GM23338 (cell line): ENCODE measurements at regions not wholly inside any gene's neighbourhood (a gene's known extent, or its start where the extent isn't known, plus 50 kb on each side); places are given as distances from the start of the nearest gene placed in this dataset.
"Not testable (repeated sequence)": the region's sequence is repeated elsewhere in the genome, so short reads cannot be mapped to it uniquely, and the experiment has no call there.

ENCODE experiments used
- ATAC-seq: fragments of 200-7000 bp; cut with Tn5 transposase; 3 replicates; pipeline ENCODE4 v1.9.1; 2020
- DNase-seq: peaks from one replicate; pipeline ENCODE4 v3.0.0-alpha.2; 2015; ENCODE audit warnings: low spot score
- H2AFZ ChIP-seq: fragments of 200-600 bp; sonication (generic); 2 replicates; pipeline ENCODE4 v1.8.0; 2016; ENCODE audit warnings: antibody characterized with exemption, mild to moderate bottlenecking, moderate library complexity
- H3F3A ChIP-seq: fragments of 200-600 bp; sonication (generic); replicated peaks from 2 replicates; pipeline ENCODE4 v1.8.0; 2017; ENCODE audit warnings: antibody characterized with exemption, mixed run types, low read depth
- H3K27ac ChIP-seq: fragments of 200-600 bp; sonication (generic); 2 replicates; pipeline ENCODE4 v1.6.1; 2016; ENCODE audit warnings: low read depth
- H3K27me3 ChIP-seq: fragments of 200-600 bp; sonication (generic); 2 replicates; pipeline ENCODE4 v1.8.0; 2016; ENCODE audit warnings: mild to moderate bottlenecking, mixed run types, moderate library complexity; ENCODE audit not compliant: insufficient read depth
- H3K36me3 ChIP-seq: fragments of 200-600 bp; sonication (generic); 2 replicates; pipeline ENCODE4 v1.8.0; 2016; ENCODE audit warnings: mild to moderate bottlenecking; ENCODE audit not compliant: insufficient read depth
- H3K4me1 ChIP-seq: fragments of 200-600 bp; sonication (generic); 2 replicates; pipeline ENCODE4 v1.8.0; 2016; ENCODE audit warnings: mild to moderate bottlenecking, moderate library complexity; ENCODE audit not compliant: insufficient read depth
- H3K4me2 ChIP-seq: fragments of 200-600 bp; sonication (generic); 2 replicates; pipeline ENCODE4 v1.7.1; 2017; ENCODE audit warnings: mixed run types
- H3K4me3 ChIP-seq: fragments of 200-600 bp; sonication (generic); 2 replicates; pipeline ENCODE4 v1.6.1; 2016; ENCODE audit warnings: mixed run types
- H3K79me2 ChIP-seq: fragments of 200-600 bp; sonication (generic); replicated peaks from 2 replicates; pipeline ENCODE4 v1.8.0; 2017; ENCODE audit warnings: mild to moderate bottlenecking; ENCODE audit not compliant: insufficient read depth
- H3K9me2 ChIP-seq: fragments of 200-600 bp; sonication (generic); 2 replicates; pipeline ENCODE4 v1.8.0; 2017; ENCODE audit not compliant: insufficient read depth
- H4K20me1 ChIP-seq: fragments of 200-600 bp; sonication (generic); replicated peaks from 2 replicates; pipeline ENCODE4 v1.8.0; 2017; ENCODE audit warnings: mild to moderate bottlenecking; ENCODE audit not compliant: insufficient read depth
- H3K27ac Mint-ChIP-seq: 2 replicates; pipeline ENCODE4 v1.8.0; 2020; ENCODE audit warnings: inconsistent platforms, mild to moderate bottlenecking, moderate library complexity, mixed read lengths
- H3K27me3 Mint-ChIP-seq: 3 replicates; pipeline ENCODE4 v1.8.0; 2022; ENCODE audit warnings: low read depth, mild to moderate bottlenecking, moderate library complexity, mixed read lengths, inconsistent platforms; ENCODE audit not compliant: insufficient read depth, poor library complexity
- H3K36me3 Mint-ChIP-seq: 3 replicates; pipeline ENCODE4 v1.8.0; 2021; ENCODE audit warnings: low read depth, mild to moderate bottlenecking, inconsistent platforms, moderate library complexity, mixed read lengths
- H3K4me1 Mint-ChIP-seq: 3 replicates; pipeline ENCODE4 v1.8.0; 2020; ENCODE audit warnings: mild to moderate bottlenecking, inconsistent platforms, mixed read lengths
- H3K4me3 Mint-ChIP-seq: 3 replicates; pipeline ENCODE4 v1.8.0; 2021; ENCODE audit warnings: moderate library complexity, mild to moderate bottlenecking, inconsistent platforms, mixed read lengths
- H3K9me3 Mint-ChIP-seq: 3 replicates; pipeline ENCODE4 v1.8.0; 2020; ENCODE audit warnings: moderate library complexity, mild to moderate bottlenecking, inconsistent platforms, mixed read lengths

DNA sequence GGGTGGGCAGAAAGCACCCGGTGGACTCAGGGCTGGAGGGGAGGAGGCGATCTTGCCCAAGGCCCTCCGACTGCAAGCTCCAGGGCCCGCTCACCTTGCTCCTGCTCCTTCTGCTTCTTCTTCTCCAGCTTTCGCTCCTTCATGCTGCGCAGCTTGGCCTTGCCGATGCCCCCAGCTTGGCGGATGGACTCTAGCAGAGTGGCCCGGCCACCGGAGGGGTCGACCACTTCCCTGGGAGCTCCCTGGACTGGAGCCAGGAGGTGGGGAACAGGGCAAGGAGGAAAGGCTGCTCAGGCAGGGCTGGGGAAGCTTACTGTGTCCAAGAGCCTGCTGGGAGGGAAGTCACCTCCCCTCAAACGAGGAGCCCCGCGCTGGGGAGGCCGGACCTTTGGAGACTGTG, 265.3 kb downstream of the OR4F29 start:
- H3K27ac Mint-ChIP-seq, H3K4me1 Mint-ChIP-seq, H3K4me3 Mint-ChIP-seq, H3K36me3 ChIP-seq, H3K27me3 ChIP-seq, ATAC-seq, DNase-seq, H3K36me3 Mint-ChIP-seq, H3K27me3 Mint-ChIP-seq, H3K9me3 Mint-ChIP-seq, H3K79me2 ChIP-seq, H3K4me3 ChIP-seq, H3F3A ChIP-seq, H3K4me2 ChIP-seq, H3K9me2 ChIP-seq, H2AFZ ChIP-seq, H3K4me1 ChIP-seq, H3K27ac ChIP-seq, H4K20me1 ChIP-seq: not testable (repeated sequence)

DNA sequence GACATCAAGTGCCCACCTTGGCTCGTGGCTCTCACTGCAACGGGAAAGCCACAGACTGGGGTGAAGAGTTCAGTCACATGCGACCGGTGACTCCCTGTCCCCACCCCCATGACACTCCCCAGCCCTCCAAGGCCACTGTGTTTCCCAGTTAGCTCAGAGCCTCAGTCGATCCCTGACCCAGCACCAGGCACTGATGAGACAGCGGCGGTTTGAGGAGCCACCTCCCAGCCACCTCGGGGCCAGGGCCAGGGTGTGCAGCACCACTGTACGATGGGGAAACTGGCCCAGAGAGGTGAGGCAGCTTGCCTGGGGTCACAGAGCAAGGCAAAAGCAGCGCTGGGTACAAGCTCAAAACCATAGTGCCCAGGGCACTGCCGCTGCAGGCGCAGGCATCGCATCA, 266.0 kb downstream of the OR4F29 start:
- not testable (repeated sequence) for H3K4me1 Mint-ChIP-seq, H3K4me3 ChIP-seq, H3K9me2 ChIP-seq, H3K36me3 Mint-ChIP-seq, H2AFZ ChIP-seq, H3K4me3 Mint-ChIP-seq, H3K27me3 Mint-ChIP-seq, H3K4me1 ChIP-seq, DNase-seq, H3K27me3 ChIP-seq, H3K4me2 ChIP-seq, H3K27ac Mint-ChIP-seq, H3K79me2 ChIP-seq, H4K20me1 ChIP-seq, H3K36me3 ChIP-seq, H3K27ac ChIP-seq, H3F3A ChIP-seq, ATAC-seq
- H3K9me3 Mint-ChIP-seq = peaks cover 12% of the 10 kb centered on the region; the same call in 2 of the 3 replicates

GRCh38 chr1:184336-184686, 267.2 kb downstream of the OR4F29 start:
- H3K27ac ChIP-seq, H3K79me2 ChIP-seq, DNase-seq, H3K4me1 ChIP-seq, H3K4me3 Mint-ChIP-seq, H3F3A ChIP-seq, H3K36me3 Mint-ChIP-seq, H3K9me2 ChIP-seq, H3K4me3 ChIP-seq, H3K27ac Mint-ChIP-seq, H4K20me1 ChIP-seq, H3K4me1 Mint-ChIP-seq, H3K27me3 ChIP-seq, H3K4me2 ChIP-seq, H3K27me3 Mint-ChIP-seq, H3K36me3 ChIP-seq, ATAC-seq, H2AFZ ChIP-seq: not testable (repeated sequence)
- peaks cover 12% of the 10 kb centered on the region; the same call in 2 of the 3 replicates for H3K9me3 Mint-ChIP-seq

DNA sequence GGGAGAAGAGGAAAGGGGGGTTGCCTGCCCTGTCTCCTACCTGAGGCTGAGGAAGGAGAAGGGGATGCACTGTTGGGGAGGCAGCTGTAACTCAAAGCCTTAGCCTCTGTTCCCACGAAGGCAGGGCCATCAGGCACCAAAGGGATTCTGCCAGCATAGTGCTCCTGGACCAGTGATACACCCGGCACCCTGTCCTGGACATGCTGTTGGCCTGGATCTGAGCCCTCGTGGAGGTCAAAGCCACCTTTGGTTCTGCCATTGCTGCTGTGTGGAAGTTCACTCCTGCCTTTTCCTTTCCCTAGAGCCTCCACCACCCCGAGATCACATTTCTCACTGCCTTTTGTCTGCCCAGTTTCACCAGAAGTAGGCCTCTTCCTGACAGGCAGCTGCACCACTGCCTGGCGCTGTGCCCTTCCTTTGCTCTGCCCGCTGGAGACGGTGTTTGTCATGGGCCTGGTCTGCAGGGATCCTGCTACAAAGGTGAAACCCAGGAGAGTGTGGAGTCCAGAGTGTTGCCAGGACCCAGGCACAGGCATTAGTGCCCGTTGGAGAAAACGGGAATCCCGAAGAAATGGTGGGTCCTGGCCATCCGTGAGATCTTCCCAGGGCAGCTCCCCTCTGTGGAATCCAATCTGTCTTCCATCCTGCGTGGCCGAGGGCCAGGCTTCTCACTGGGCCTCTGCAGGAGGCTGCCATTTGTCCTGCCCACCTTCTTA, 267.7 kb downstream of the OR4F29 start:
- not testable (repeated sequence) for H3K27ac ChIP-seq, H3K36me3 Mint-ChIP-seq, H3K27ac Mint-ChIP-seq, H3F3A ChIP-seq, H3K36me3 ChIP-seq, H3K27me3 Mint-ChIP-seq, H3K4me2 ChIP-seq, H4K20me1 ChIP-seq, H3K27me3 ChIP-seq, H3K4me1 Mint-ChIP-seq, H3K79me2 ChIP-seq, ATAC-seq, H3K4me1 ChIP-seq, H3K4me3 Mint-ChIP-seq, H3K9me2 ChIP-seq, DNase-seq, H3K4me3 ChIP-seq, H2AFZ ChIP-seq
- H3K9me3 Mint-ChIP-seq = peaks cover 12% of the 10 kb centered on the region; the same call in 2 of the 3 replicates

DNA sequence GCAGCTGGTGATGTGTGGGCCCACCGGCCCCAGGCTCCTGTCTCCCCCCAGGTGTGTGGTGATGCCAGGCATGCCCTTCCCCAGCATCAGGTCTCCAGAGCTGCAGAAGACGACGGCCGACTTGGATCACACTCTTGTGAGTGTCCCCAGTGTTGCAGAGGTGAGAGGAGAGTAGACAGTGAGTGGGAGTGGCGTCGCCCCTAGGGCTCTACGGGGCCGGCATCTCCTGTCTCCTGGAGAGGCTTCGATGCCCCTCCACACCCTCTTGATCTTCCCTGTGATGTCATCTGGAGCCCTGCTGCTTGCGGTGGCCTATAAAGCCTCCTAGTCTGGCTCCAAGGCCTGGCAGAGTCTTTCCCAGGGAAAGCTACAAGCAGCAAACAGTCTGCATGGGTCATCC, 268.4 kb downstream of the OR4F29 start:
- H3K36me3 Mint-ChIP-seq, H4K20me1 ChIP-seq, H3K4me2 ChIP-seq, H3K4me3 Mint-ChIP-seq, H3K4me3 ChIP-seq, H3K4me1 ChIP-seq, H2AFZ ChIP-seq, ATAC-seq, H3F3A ChIP-seq, H3K79me2 ChIP-seq, H3K27ac Mint-ChIP-seq, H3K27me3 Mint-ChIP-seq, H3K9me2 ChIP-seq, H3K27me3 ChIP-seq, H3K4me1 Mint-ChIP-seq, H3K36me3 ChIP-seq, H3K27ac ChIP-seq, DNase-seq: not testable (repeated sequence)
- H3K9me3 Mint-ChIP-seq = peaks cover 12% of the 10 kb centered on the region; the same call in 2 of the 3 replicates

DNA sequence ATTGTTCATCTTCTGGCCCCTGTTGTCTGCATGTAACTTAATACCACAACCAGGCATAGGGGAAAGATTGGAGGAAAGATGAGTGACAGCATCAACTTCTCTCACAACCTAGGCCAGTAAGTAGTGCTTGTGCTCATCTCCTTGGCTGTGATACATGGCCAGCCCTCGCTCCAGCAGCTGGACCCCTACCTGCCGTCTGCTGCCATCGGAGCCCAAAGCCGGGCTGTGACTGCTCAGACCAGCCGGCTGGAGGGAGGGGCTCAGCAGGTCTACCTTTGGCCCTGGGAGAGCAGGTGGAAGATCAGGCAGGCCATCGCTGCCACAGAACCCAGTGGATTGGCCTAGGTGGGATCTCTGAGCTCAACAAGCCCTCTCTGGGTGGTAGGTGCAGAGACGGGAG, 268.8 kb downstream of the OR4F29 start:
- not testable (repeated sequence) for DNase-seq, H2AFZ ChIP-seq, H3F3A ChIP-seq, H3K27ac ChIP-seq, H3K27ac Mint-ChIP-seq, H3K27me3 ChIP-seq, H3K4me1 ChIP-seq, H3K4me1 Mint-ChIP-seq, ATAC-seq, H3K36me3 ChIP-seq, H3K4me3 Mint-ChIP-seq, H3K36me3 Mint-ChIP-seq, H3K4me3 ChIP-seq, H4K20me1 ChIP-seq, H3K4me2 ChIP-seq, H3K79me2 ChIP-seq, H3K9me2 ChIP-seq, H3K27me3 Mint-ChIP-seq
- peaks cover 12% of the 10 kb centered on the region; the same call in 2 of the 3 replicates for H3K9me3 Mint-ChIP-seq
